GM19372 (cell line): ENCODE measurements at regions not wholly inside any gene's neighbourhood (a gene's known extent, or its start where the extent isn't known, plus 50 kb on each side); places are given as distances from the start of the nearest gene placed in this dataset.

ENCODE experiments used
- ATAC-seq: cut with Tn5 transposase; IDR thresholded peaks from one replicate; pipeline ENCODE4 v1.9.1; 2021; ENCODE audit warnings: mild to moderate bottlenecking, low read depth, moderate library complexity; ENCODE audit not compliant: unreplicated experiment

- no peak for ATAC-seq
Measured at GRCh38 chr4:130393642-130394041, 1297.7 kb downstream of the C4orf33 start.

GRCh38 chr4:130395871-130396270, 1299.9 kb downstream of the C4orf33 start:
- ATAC-seq = no peak

GRCh38 chr4:130403221-130403620, 1307.3 kb downstream of the C4orf33 start:
- ATAC-seq = no peak

GRCh38 chr4:130416228-130416627, 1320.3 kb downstream of the C4orf33 start:
- ATAC-seq = no peak

GRCh38 chr4:130419211-130419975, 1323.4 kb downstream of the C4orf33 start:
- ATAC-seq = no peak

- ATAC-seq = no peak
Measured at GRCh38 chr4:130422261-130422660, 1326.3 kb downstream of the C4orf33 start.

- ATAC-seq = no peak
Measured at GRCh38 chr4:130424211-130424610, 1328.3 kb downstream of the C4orf33 start.

GRCh38 chr4:130432289-130432688, 1336.3 kb downstream of the C4orf33 start:
- no peak for ATAC-seq

- ATAC-seq = no peak
Measured at GRCh38 chr4:130449741-130450140, 1353.8 kb downstream of the C4orf33 start.

- ATAC-seq = no peak
Measured at GRCh38 chr4:130468340-130468739, 1372.4 kb downstream of the C4orf33 start.

- ATAC-seq = no peak
Measured at GRCh38 chr4:130478406-130478805, 1382.5 kb downstream of the C4orf33 start.

GRCh38 chr4:130479020-130479419, 1383.1 kb downstream of the C4orf33 start:
- no peak for ATAC-seq

- ATAC-seq = no peak
Measured at GRCh38 chr4:130479674-130480073, 1383.7 kb downstream of the C4orf33 start.

- ATAC-seq = no peak
Measured at GRCh38 chr4:130484826-130485225, 1388.9 kb downstream of the C4orf33 start.

GRCh38 chr4:130485371-130485770, 1389.4 kb downstream of the C4orf33 start:
- ATAC-seq = no peak

GRCh38 chr4:130486186-130486585, 1390.2 kb downstream of the C4orf33 start:
- ATAC-seq = no peak

- ATAC-seq = no peak
Measured at GRCh38 chr4:130486841-130487240, 1390.9 kb downstream of the C4orf33 start.

- no peak for ATAC-seq
Measured at GRCh38 chr4:130510661-130511060, 1414.7 kb downstream of the C4orf33 start.

GRCh38 chr4:130511776-130512175, 1415.8 kb downstream of the C4orf33 start:
- no peak for ATAC-seq

- no peak for ATAC-seq
Measured at GRCh38 chr4:130524057-130524456, 1428.1 kb downstream of the C4orf33 start.

GRCh38 chr4:130530505-130530904, 1434.6 kb downstream of the C4orf33 start:
- no peak for ATAC-seq

GRCh38 chr4:130534651-130535050, 1438.7 kb downstream of the C4orf33 start:
- ATAC-seq = no peak

- no peak for ATAC-seq
Measured at GRCh38 chr4:130542953-130543352, 1447.0 kb downstream of the C4orf33 start.
